Activated T-cell treated with anti-CD3 and anti-CD28 coated beads, Interleukin-2, amount 50 U/mL, for 1 hour (primary cell): ENCODE measurements at regions not wholly inside any gene's neighbourhood (a gene's known extent, or its start where the extent isn't known, plus 50 kb on each side); places are given as distances from the start of the nearest gene placed in this dataset.

ENCODE experiments used
- DNase-seq: peaks from one replicate; pipeline ENCODE4 v3.0.0-alpha.2; 2020

- DNase-seq = no peak
These were observed 50.5 kb upstream of the CCL1 start for GRCh38 chr17:34413443-34414119.

DNA sequence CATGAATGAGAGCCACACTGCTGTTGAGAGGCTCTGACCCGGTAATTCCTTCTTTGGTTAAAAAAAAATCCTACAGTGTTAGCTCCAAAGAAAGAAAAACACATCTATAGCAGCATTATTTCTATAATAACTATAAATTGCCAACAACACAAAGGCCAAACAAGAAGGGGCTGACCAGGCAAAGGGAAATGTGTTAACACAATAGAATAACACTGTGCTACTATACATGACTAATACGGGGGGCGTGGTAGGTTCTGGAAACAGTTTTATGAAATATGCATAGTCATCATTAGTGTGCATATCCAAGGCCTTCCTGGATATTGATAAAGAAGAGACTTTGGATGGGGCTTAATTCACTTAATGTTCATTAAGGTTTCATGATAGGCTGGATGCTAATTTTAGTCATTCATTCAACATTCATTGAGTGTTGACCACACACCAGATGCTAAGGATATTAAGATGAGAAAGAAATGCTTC is 50.0 kb upstream of the CCL1 start:
- no peak for DNase-seq
